Liver (tissue), 8 donors: ENCODE measurements at regions not wholly inside any gene's neighbourhood (a gene's known extent, or its start where the extent isn't known, plus 50 kb on each side); places are given as distances from the start of the nearest gene placed in this dataset.
A peak's percentile ranks its signal among the peaks of the same experiment; 100 is the strongest.

ENCODE experiments used
- DNase-seq: peaks from one replicate; pipeline ENCODE4 v3.0.0-alpha.2; 2017; ENCODE audit warnings: low spot score
- H3K27ac ChIP-seq, 2 donors: one replicate each; pipeline ENCODE4 v1.7.0; 2013; ENCODE audit warnings: inconsistent platforms in 2 of 2, low read length in 2 of 2, control low read depth in 1 of 2, low read depth in 1 of 2, mild to moderate bottlenecking in 1 of 2
- H3K27me3 ChIP-seq, 4 donors: one replicate each; pipeline versions ENCODE4 v1.6.1 to v1.7.0; 2013; ENCODE audit warnings: low read length in 3 of 4, inconsistent platforms in 1 of 4, mild to moderate bottlenecking in 1 of 4, moderate library complexity in 1 of 4; ENCODE audit not compliant: control insufficient read depth in 4 of 4, insufficient read depth in 4 of 4
- H3K36me3 ChIP-seq, 4 donors: one replicate each; pipeline versions ENCODE4 v1.6.1 to v1.7.0; 2013; ENCODE audit warnings: low read length in 3 of 4, mild to moderate bottlenecking in 3 of 4, low read depth in 1 of 4, moderate library complexity in 1 of 4; ENCODE audit not compliant: control insufficient read depth in 4 of 4, insufficient read depth in 3 of 4
- H3K4me1 ChIP-seq, 4 donors: one replicate each; pipeline versions ENCODE4 v1.6.1 to v1.7.0; 2013; ENCODE audit warnings: low read length in 3 of 4, mild to moderate bottlenecking in 3 of 4, moderate library complexity in 1 of 4; ENCODE audit not compliant: control insufficient read depth in 4 of 4, insufficient read depth in 4 of 4
- H3K4me3 ChIP-seq, 3 donors: one replicate each; pipeline versions ENCODE4 v1.6.1 to v1.7.0; 2013; ENCODE audit warnings: low read length in 3 of 3, control low read depth in 1 of 3, low read depth in 1 of 3, mild to moderate bottlenecking in 1 of 3
- H3K9ac ChIP-seq, 2 donors: one replicate each; pipeline ENCODE4 v1.7.0; 2013; ENCODE audit warnings: low read length in 2 of 2, mild to moderate bottlenecking in 2 of 2, moderate library complexity in 2 of 2, control low read depth in 1 of 2, low read depth in 1 of 2
- H3K9me3 ChIP-seq, 4 donors: one replicate each; pipeline versions ENCODE4 v1.6.1 to v1.7.0; 2013; ENCODE audit warnings: low read length in 3 of 4; ENCODE audit not compliant: control insufficient read depth in 4 of 4
- FOXA2 ChIP-seq: IDR thresholded peaks from 2 replicates; pipeline ENCODE4 v1.6.1; 2016; ENCODE audit warnings: antibody characterized with exemption
- GABPA ChIP-seq, 2 donors: IDR thresholded peaks in 1 of 2; conservative IDR thresholded peaks in 1 of 2; 2 replicates each; pipeline ENCODE4 v1.6.1; 2016; ENCODE audit warnings: antibody characterized with exemption in 2 of 2, mild to moderate bottlenecking in 1 of 2, moderate library complexity in 1 of 2
- HNF4A ChIP-seq, 2 donors: conservative IDR thresholded peaks; 2 replicates each; pipeline ENCODE4 v1.6.1; 2016; ENCODE audit warnings: antibody characterized with exemption in 2 of 2, mild to moderate bottlenecking in 2 of 2
- HNF4G ChIP-seq: IDR thresholded peaks from 2 replicates; pipeline ENCODE4 v1.6.1; 2016; ENCODE audit warnings: antibody characterized with exemption
- NR2F2 ChIP-seq: IDR thresholded peaks from 2 replicates; pipeline ENCODE4 v1.6.1; 2016; ENCODE audit warnings: antibody characterized with exemption
- RAD21 ChIP-seq, 2 donors: IDR thresholded peaks; 2 replicates each; pipeline ENCODE4 v1.6.1; 2016; ENCODE audit warnings: antibody characterized with exemption in 2 of 2, mild to moderate bottlenecking in 2 of 2
- RXRA ChIP-seq, 2 donors: IDR thresholded peaks; 2 replicates each; pipeline ENCODE4 v1.6.1; 2017 to 2018; ENCODE audit warnings: antibody characterized with exemption in 2 of 2, mild to moderate bottlenecking in 1 of 2
- SP1 ChIP-seq: IDR thresholded peaks from 2 replicates; pipeline ENCODE4 v1.6.1; 2018; ENCODE audit warnings: antibody characterized with exemption, mild to moderate bottlenecking
- TAF1 ChIP-seq: conservative IDR thresholded peaks from 2 replicates; pipeline ENCODE4 v1.6.1; 2016; ENCODE audit warnings: antibody characterized with exemption, mild to moderate bottlenecking
- WGBS: extraction: QIAGEN DNeasy Blood & Tissue Kit; methylation state at CpG from one replicate; pipeline ENCODE4 v1.1.7; 2013; 5-methylcytosine and 5-hydroxymethylcytosine counted together
- TF ChIP-seq, protein P1 (sequence below): IDR thresholded peaks from 2 replicates; pipeline ENCODE4 v1.6.1; 2016; ENCODE audit warnings: antibody characterized with exemption
- TF ChIP-seq, protein P2 (sequence below): IDR thresholded peaks from 2 replicates; pipeline ENCODE4 v1.6.1; 2016; ENCODE audit warnings: antibody characterized with exemption
- TF ChIP-seq, protein P3 (sequence below): IDR thresholded peaks from 2 replicates; pipeline ENCODE4 v1.6.1; 2016; ENCODE audit warnings: antibody characterized with exemption, mild to moderate bottlenecking
- TF ChIP-seq, protein P4 (sequence below): IDR thresholded peaks from 2 replicates; pipeline ENCODE4 v1.6.1; 2016; ENCODE audit warnings: antibody characterized with exemption
- TF ChIP-seq, protein P5 (sequence below): fragments of 150-350 bp; IDR thresholded peaks from 2 replicates; pipeline ENCODE4 v1.5.1; 2017; ENCODE audit warnings: improper control_type of control experiment, low read depth, low read length; ENCODE audit not compliant: missing input control
- donor health status: healthy.
- donor health status: healthy.
- donor health status: healthy.
- donor health status: healthy.
- donor health status: healthy.

DNA sequence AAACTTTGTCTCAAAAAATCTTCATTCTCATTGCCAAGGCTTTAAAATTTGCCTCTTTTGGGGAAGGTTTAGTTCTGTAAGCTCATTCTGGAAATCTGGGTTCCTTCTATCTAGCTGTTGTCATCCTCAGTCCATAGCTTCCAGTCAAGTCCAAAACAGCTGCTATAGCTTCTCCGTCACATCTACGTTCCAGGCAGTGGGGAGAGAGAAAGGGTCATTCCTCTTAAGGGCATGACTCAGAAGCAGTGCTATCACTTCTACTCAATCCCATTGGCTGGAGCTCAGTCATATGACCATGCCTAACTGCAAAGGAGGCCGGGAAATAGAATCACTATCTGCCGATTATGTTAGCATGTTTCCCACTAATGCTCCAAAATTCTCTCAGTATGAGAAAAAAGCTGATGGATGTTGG is 141.4 kb upstream of the PTPN1 start:
- Histone ChIP-seq H3K9ac (no peak overlapping the region), H3K9me3 (no peaks in the 10 kb centered on the region), H3K27ac (peak overlapping the region in 1 of 2 donors; percentile 14), H3K36me3 (no peaks in the 10 kb centered on the region), H3K27me3 (no peaks in the 10 kb centered on the region), H3K4me1 (peaks cover 0 to 42% (median 25%) of the 10 kb centered on the region in 4 donors), H3K4me3 (no peak overlapping the region)
- TF ChIP-seq RXRA (IDR thresholded peaks at IDR 0.05) (peak in 1 of 2 donors; percentile 29), HNF4G (no peak), HNF4A (conservative IDR thresholded peaks at IDR 0.05) (peak in 1 of 2 donors; percentile 3)
- WGBS, result 76% methylated on average over 4 of the region's 4 CpGs
- DNase-seq, result no peak

DNA sequence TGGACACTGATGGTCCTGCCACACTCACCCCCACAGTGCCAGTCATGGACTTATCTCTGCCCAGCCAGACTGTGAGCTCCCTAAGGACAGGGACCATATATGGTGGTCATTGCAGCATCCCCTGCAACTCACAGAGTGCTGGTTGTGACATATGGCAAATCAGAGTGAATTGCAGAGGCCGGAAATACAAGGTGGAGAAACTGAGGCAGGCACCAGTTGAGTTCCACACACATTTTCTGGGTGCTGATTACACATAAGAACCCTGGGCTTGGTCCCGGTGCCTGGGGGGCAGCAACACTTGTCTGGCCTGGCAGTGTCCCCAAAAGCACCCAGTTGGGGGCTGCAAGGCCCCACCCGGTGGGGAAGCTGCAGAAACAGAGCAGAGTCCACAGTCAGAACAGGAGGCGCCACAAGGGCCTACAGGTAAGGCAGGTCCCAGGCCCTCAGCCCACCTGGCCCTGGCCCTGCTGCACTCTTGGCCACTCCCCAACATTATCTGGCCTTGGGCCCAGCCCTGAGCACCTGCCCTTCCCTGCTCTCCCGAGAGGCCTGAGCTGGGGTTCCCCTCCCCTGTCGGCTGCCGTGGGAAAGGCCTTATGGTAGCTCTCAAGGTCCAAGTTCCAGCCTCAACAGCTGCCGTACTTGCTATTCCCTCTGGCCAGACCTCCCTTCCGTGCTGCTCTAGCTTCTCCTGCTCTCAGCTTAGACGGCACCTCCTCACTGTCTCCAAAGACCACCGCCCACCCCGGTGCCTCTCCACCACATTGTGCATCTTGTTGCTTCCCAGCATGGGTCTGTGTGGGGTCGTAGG is 140.8 kb upstream of the PTPN1 start:
- Histone ChIP-seq H3K36me3 (no peaks in the 10 kb centered on the region), H3K9ac (no peak overlapping the region), H3K27ac (peak overlapping the region; percentile 0 to 21), H3K4me1 (peaks cover 0 to 42% (median 25%) of the 10 kb centered on the region in 4 donors), H3K4me3 (no peak overlapping the region), H3K27me3 (no peaks in the 10 kb centered on the region), H3K9me3 (no peaks in the 10 kb centered on the region)
- peak; percentile 22 for TF ChIP-seq SP1
- no peak for TF ChIP-seq GABPA (IDR thresholded peaks at IDR 0.05 in 1 of 2, conservative IDR thresholded peaks at IDR 0.05 in 1 of 2)
- TF ChIP-seq TAF1, result no peak
- peak; percentile 54 to 63 for TF ChIP-seq HNF4A (conservative IDR thresholded peaks at IDR 0.05)
- TF ChIP-seq, protein P1, sequence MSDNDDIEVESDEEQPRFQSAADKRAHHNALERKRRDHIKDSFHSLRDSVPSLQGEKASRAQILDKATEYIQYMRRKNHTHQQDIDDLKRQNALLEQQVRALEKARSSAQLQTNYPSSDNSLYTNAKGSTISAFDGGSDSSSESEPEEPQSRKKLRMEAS, result peak; percentile 19
- peak; percentile 11 for TF ChIP-seq FOXA2
- TF ChIP-seq RXRA (IDR thresholded peaks at IDR 0.05), result peak; percentile 28 to 36
- TF ChIP-seq, protein P2, sequence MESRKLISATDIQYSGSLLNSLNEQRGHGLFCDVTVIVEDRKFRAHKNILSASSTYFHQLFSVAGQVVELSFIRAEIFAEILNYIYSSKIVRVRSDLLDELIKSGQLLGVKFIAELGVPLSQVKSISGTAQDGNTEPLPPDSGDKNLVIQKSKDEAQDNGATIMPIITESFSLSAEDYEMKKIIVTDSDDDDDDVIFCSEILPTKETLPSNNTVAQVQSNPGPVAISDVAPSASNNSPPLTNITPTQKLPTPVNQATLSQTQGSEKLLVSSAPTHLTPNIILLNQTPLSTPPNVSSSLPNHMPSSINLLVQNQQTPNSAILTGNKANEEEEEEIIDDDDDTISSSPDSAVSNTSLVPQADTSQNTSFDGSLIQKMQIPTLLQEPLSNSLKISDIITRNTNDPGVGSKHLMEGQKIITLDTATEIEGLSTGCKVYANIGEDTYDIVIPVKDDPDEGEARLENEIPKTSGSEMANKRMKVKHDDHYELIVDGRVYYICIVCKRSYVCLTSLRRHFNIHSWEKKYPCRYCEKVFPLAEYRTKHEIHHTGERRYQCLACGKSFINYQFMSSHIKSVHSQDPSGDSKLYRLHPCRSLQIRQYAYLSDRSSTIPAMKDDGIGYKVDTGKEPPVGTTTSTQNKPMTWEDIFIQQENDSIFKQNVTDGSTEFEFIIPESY, result no peak
- TF ChIP-seq HNF4G, result peak; percentile 17
- TF ChIP-seq, protein P3, sequence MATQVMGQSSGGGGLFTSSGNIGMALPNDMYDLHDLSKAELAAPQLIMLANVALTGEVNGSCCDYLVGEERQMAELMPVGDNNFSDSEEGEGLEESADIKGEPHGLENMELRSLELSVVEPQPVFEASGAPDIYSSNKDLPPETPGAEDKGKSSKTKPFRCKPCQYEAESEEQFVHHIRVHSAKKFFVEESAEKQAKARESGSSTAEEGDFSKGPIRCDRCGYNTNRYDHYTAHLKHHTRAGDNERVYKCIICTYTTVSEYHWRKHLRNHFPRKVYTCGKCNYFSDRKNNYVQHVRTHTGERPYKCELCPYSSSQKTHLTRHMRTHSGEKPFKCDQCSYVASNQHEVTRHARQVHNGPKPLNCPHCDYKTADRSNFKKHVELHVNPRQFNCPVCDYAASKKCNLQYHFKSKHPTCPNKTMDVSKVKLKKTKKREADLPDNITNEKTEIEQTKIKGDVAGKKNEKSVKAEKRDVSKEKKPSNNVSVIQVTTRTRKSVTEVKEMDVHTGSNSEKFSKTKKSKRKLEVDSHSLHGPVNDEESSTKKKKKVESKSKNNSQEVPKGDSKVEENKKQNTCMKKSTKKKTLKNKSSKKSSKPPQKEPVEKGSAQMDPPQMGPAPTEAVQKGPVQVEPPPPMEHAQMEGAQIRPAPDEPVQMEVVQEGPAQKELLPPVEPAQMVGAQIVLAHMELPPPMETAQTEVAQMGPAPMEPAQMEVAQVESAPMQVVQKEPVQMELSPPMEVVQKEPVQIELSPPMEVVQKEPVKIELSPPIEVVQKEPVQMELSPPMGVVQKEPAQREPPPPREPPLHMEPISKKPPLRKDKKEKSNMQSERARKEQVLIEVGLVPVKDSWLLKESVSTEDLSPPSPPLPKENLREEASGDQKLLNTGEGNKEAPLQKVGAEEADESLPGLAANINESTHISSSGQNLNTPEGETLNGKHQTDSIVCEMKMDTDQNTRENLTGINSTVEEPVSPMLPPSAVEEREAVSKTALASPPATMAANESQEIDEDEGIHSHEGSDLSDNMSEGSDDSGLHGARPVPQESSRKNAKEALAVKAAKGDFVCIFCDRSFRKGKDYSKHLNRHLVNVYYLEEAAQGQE, result no peak
- TF ChIP-seq, protein P4, sequence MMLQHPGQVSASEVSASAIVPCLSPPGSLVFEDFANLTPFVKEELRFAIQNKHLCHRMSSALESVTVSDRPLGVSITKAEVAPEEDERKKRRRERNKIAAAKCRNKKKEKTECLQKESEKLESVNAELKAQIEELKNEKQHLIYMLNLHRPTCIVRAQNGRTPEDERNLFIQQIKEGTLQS, result no peak
- TF ChIP-seq RAD21 (IDR thresholded peaks at IDR 0.05), result peak in 1 of 2 donors; percentile 60
- no peak for TF ChIP-seq NR2F2
- TF ChIP-seq, protein P5, sequence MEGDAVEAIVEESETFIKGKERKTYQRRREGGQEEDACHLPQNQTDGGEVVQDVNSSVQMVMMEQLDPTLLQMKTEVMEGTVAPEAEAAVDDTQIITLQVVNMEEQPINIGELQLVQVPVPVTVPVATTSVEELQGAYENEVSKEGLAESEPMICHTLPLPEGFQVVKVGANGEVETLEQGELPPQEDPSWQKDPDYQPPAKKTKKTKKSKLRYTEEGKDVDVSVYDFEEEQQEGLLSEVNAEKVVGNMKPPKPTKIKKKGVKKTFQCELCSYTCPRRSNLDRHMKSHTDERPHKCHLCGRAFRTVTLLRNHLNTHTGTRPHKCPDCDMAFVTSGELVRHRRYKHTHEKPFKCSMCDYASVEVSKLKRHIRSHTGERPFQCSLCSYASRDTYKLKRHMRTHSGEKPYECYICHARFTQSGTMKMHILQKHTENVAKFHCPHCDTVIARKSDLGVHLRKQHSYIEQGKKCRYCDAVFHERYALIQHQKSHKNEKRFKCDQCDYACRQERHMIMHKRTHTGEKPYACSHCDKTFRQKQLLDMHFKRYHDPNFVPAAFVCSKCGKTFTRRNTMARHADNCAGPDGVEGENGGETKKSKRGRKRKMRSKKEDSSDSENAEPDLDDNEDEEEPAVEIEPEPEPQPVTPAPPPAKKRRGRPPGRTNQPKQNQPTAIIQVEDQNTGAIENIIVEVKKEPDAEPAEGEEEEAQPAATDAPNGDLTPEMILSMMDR, result no peak
- 51% methylated on average over 13 of the region's 13 CpGs for WGBS
- no peak for DNase-seq
